Peyer's patch (tissue), 4 donors: ENCODE measurements at regions not wholly inside any gene's neighbourhood (a gene's known extent, or its start where the extent isn't known, plus 50 kb on each side); places are given as distances from the start of the nearest gene placed in this dataset.
"Not testable (repeated sequence)": the region's sequence is repeated elsewhere in the genome, so short reads cannot be mapped to it uniquely, and the experiment has no call there.

Source experiments
- DNase-seq, 3 donors: peaks; one replicate each; pipeline ENCODE4 v3.0.0-alpha.2; 2017 to 2019
- H3K27ac ChIP-seq, 4 donors: fragments of 200-600 bp; sonication (generic); one replicate each; pipeline ENCODE4 v1.5.1; 2016 to 2019
- H3K27me3 ChIP-seq, 2 donors: fragments of 200-600 bp; sonication (generic); one replicate each; pipeline ENCODE4 v1.5.1; 2019
- H3K36me3 ChIP-seq, 3 donors: fragments of 200-600 bp; sonication (generic); one replicate each; pipeline ENCODE4 v1.5.1; 2016 to 2019
- H3K4me1 ChIP-seq, 4 donors: fragments of 200-600 bp; sonication (generic); one replicate each; pipeline ENCODE4 v1.5.1; 2016 to 2019
- H3K4me3 ChIP-seq, 4 donors: fragments of 200-600 bp; sonication (generic); 1 replicate in 3 of 4; 2 replicates in 1 of 4; pipeline ENCODE4 v1.5.1; 2016 to 2019; ENCODE audit warnings: mild to moderate bottlenecking in 1 of 4
- H3K9me3 ChIP-seq, 4 donors: fragments of 200-600 bp; sonication (generic); one replicate each; pipeline ENCODE4 v1.5.1; 2016 to 2019; ENCODE audit warnings: mild to moderate bottlenecking in 1 of 4
- POLR2A ChIP-seq, 2 donors: fragments of 450-650 bp; IDR thresholded peaks; one replicate each; pipeline ENCODE4 v1.5.1; 2017; ENCODE audit warnings: antibody characterized with exemption in 2 of 2, mild to moderate bottlenecking in 2 of 2, moderate library complexity in 2 of 2
- TF ChIP-seq, protein P1 (sequence below), 6 experiments: fragments of 450-650 bp in 4 of 6; fragments of 200-600 bp in 2 of 6; sonication (generic) in 1 of 6; IDR thresholded peaks; one replicate each; pipeline ENCODE4 v1.5.1; 2017 to 2019; ENCODE audit warnings: antibody characterized with exemption in 6 of 6, mild to moderate bottlenecking in 3 of 6, moderate library complexity in 1 of 6

DNA sequence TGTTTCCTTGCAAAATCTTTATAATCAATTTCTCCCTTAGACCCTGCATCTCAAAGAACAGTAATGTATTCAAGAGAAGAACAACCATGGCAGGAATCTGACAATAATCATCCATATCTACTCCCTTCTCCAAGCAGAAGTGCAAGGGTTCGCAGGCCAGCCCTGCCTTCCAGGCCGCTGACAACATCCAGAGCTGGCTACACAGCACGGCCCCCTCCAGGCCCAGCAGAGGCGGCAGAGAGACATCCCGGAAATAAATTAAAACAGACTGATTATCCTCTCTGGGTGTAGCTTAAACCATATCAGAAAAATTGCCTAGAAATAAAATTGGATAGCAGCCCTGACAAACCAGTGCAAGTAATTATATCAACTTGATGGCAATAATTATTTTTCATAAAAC, 223.3 kb downstream of the FAM43A start:
- Histone ChIP-seq H3K36me3 (no peaks in the 10 kb centered on the region), H3K4me3 (no peak overlapping the region), H3K27ac (peak overlapping the region in 1 of 4 donors; percentile 48), H3K9me3 (no peaks in the 10 kb centered on the region), H3K4me1 (peaks cover 0 to 4% (median 0%) of the 10 kb centered on the region in 4 donors), H3K27me3 (no peaks in the 10 kb centered on the region)
- no peak for TF ChIP-seq POLR2A (IDR thresholded peaks at IDR 0.05)
- TF ChIP-seq, protein P1, sequence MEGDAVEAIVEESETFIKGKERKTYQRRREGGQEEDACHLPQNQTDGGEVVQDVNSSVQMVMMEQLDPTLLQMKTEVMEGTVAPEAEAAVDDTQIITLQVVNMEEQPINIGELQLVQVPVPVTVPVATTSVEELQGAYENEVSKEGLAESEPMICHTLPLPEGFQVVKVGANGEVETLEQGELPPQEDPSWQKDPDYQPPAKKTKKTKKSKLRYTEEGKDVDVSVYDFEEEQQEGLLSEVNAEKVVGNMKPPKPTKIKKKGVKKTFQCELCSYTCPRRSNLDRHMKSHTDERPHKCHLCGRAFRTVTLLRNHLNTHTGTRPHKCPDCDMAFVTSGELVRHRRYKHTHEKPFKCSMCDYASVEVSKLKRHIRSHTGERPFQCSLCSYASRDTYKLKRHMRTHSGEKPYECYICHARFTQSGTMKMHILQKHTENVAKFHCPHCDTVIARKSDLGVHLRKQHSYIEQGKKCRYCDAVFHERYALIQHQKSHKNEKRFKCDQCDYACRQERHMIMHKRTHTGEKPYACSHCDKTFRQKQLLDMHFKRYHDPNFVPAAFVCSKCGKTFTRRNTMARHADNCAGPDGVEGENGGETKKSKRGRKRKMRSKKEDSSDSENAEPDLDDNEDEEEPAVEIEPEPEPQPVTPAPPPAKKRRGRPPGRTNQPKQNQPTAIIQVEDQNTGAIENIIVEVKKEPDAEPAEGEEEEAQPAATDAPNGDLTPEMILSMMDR (IDR thresholded peaks at IDR 0.05), result peak in 3 of 6 experiments; percentile 27 to 49 (median 27)
- peak in 1 of 3 donors; percentile 58 for DNase-seq

- no peak for TF ChIP-seq POLR2A (IDR thresholded peaks at IDR 0.05)
- TF ChIP-seq, protein P1 (IDR thresholded peaks at IDR 0.05), result no peak
- H3K27me3 ChIP-seq, result no peaks in the 10 kb centered on the region
- H3K9me3 ChIP-seq, result no peaks in the 10 kb centered on the region
- H3K36me3 ChIP-seq, result no peaks in the 10 kb centered on the region
- H3K4me3 ChIP-seq, result no peak overlapping the region
- DNase-seq, result no peak
- H3K4me1 ChIP-seq, result peaks cover 0 to 4% (median 0%) of the 10 kb centered on the region in 4 donors
- H3K27ac ChIP-seq, result no peak overlapping the region
These were observed 224.8 kb downstream of the FAM43A start for GRCh38 chr3:194910414-194910984.

DNA sequence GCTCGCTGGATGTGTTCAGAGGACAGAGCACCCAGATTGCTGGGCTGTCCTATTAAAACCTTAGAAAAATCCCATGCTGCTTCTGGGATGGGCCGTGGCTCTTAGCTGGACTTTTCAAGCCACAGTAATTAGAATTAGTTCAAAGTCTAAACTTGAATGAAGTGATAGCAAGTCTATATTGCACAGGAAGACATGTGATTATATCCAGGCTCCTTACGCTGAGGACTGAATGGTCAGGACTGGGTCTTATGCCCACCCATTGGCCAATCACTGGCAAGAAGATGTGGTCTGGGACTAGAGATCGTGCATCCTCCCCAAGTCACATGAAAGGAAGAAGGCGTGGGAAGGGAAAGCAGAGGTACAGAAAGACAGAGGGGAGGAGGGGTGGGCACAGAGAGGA, 227.6 kb downstream of the FAM43A start:
- TF ChIP-seq, protein P1 (IDR thresholded peaks at IDR 0.05), result no peak
- TF ChIP-seq POLR2A (IDR thresholded peaks at IDR 0.05), result no peak
- Histone ChIP-seq H3K27ac (no peak overlapping the region), H3K4me3 (no peak overlapping the region), H3K4me1 (peaks cover 0 to 4% (median 0%) of the 10 kb centered on the region in 4 donors), H3K27me3 (no peaks in the 10 kb centered on the region), H3K9me3 (no peaks in the 10 kb centered on the region), H3K36me3 (no peaks in the 10 kb centered on the region)
- no peak for DNase-seq

GRCh38 chr3:194924889-194925288, 239.2 kb downstream of the FAM43A start:
- not testable (repeated sequence) for H3K36me3 ChIP-seq, H3K27me3 ChIP-seq, H3K9me3 ChIP-seq, H3K4me3 ChIP-seq, H3K27ac ChIP-seq, H3K4me1 ChIP-seq, DNase-seq

GRCh38 chr3:194925614-194926013, 239.9 kb downstream of the FAM43A start:
- peaks cover 0 to 3% (median 0%) of the 10 kb centered on the region in 4 donors for H3K4me1 ChIP-seq
- no peak for TF ChIP-seq POLR2A (IDR thresholded peaks at IDR 0.05)
- no peak for DNase-seq
- H3K36me3 ChIP-seq, result no peaks in the 10 kb centered on the region
- H3K27ac ChIP-seq, result no peak overlapping the region
- H3K9me3 ChIP-seq, result no peaks in the 10 kb centered on the region
- no peaks in the 10 kb centered on the region for H3K27me3 ChIP-seq
- H3K4me3 ChIP-seq, result no peak overlapping the region

- Histone ChIP-seq H3K4me1 (peaks cover 0 to 7% (median 0%) of the 10 kb centered on the region in 4 donors), H3K27ac (no peak overlapping the region), H3K27me3 (no peaks in the 10 kb centered on the region), H3K9me3 (no peaks in the 10 kb centered on the region), H3K36me3 (no peaks in the 10 kb centered on the region), H3K4me3 (no peak overlapping the region)
- DNase-seq, result no peak
- TF ChIP-seq, protein P1 (IDR thresholded peaks at IDR 0.05), result no peak
- TF ChIP-seq POLR2A (IDR thresholded peaks at IDR 0.05), result no peak
These were observed 242.5 kb downstream of the FAM43A start for GRCh38 chr3:194928227-194928626.
